Jurkat, Clone E6-1 (cell line): ENCODE measurements at regions not wholly inside any gene's neighbourhood (a gene's known extent, or its start where the extent isn't known, plus 50 kb on each side); places are given as distances from the start of the nearest gene placed in this dataset.

Experiments
- DNase-seq: peaks from one replicate; pipeline ENCODE4 v3.0.0-alpha.2; 2011; ENCODE audit warnings: low read depth, low spot score
- H3K4me3 ChIP-seq: 2 replicates; pipeline ENCODE4 v1.5.1; 2011; ENCODE audit warnings: mild to moderate bottlenecking, low read length, control low read depth, moderate library complexity

- DNase-seq = no peak
- H3K4me3 ChIP-seq = no peak overlapping the region
These were observed 211.0 kb upstream of the ZNF536 start for GRCh38 chr19:30161021-30161655.

GRCh38 chr19:30161770-30162169, 210.4 kb upstream of the ZNF536 start:
- H3K4me3 ChIP-seq = no peak overlapping the region
- no peak for DNase-seq

- no peak for DNase-seq
- H3K4me3 ChIP-seq = no peak overlapping the region
These were observed 209.5 kb upstream of the ZNF536 start for GRCh38 chr19:30162718-30163117.

- DNase-seq = no peak
- H3K4me3 ChIP-seq = no peak overlapping the region
These were observed 208.5 kb upstream of the ZNF536 start for GRCh38 chr19:30163663-30164062.

GRCh38 chr19:30165228-30165813, 206.9 kb upstream of the ZNF536 start:
- no peak for DNase-seq
- H3K4me3 ChIP-seq = no peak overlapping the region

GRCh38 chr19:30167206-30167868, 204.8 kb upstream of the ZNF536 start:
- no peak for DNase-seq
- no peak overlapping the region for H3K4me3 ChIP-seq

- no peak overlapping the region for H3K4me3 ChIP-seq
- no peak for DNase-seq
These were observed 204.1 kb upstream of the ZNF536 start for GRCh38 chr19:30167976-30168635.

GRCh38 chr19:30168760-30169159, 203.4 kb upstream of the ZNF536 start:
- H3K4me3 ChIP-seq = no peak overlapping the region
- DNase-seq = no peak

- no peak for DNase-seq
- H3K4me3 ChIP-seq = no peak overlapping the region
These were observed 202.8 kb upstream of the ZNF536 start for GRCh38 chr19:30169196-30169900.

GRCh38 chr19:30170081-30170480, 202.1 kb upstream of the ZNF536 start:
- no peak for DNase-seq

GRCh38 chr19:30170495-30171137, 201.6 kb upstream of the ZNF536 start:
- H3K4me3 ChIP-seq = no peak overlapping the region
- no peak for DNase-seq

More at GRCh38 chr19:30170081-30170480, 202.1 kb upstream of the ZNF536 start:
- H3K4me3 ChIP-seq = no peak overlapping the region

GRCh38 chr19:30171138-30171635, 201.0 kb upstream of the ZNF536 start:
- H3K4me3 ChIP-seq = no peak overlapping the region
- no peak for DNase-seq

- H3K4me3 ChIP-seq = no peak overlapping the region
- DNase-seq = no peak
These were observed 200.2 kb upstream of the ZNF536 start for GRCh38 chr19:30171795-30172612.

GRCh38 chr19:30172613-30173242, 199.5 kb upstream of the ZNF536 start:
- no peak for DNase-seq
- H3K4me3 ChIP-seq = no peak overlapping the region

- DNase-seq = no peak
- no peak overlapping the region for H3K4me3 ChIP-seq
These were observed 198.4 kb upstream of the ZNF536 start for GRCh38 chr19:30173593-30174356.

GRCh38 chr19:30174357-30174645, 197.9 kb upstream of the ZNF536 start:
- no peak for DNase-seq

GRCh38 chr19:30174791-30175190, 197.4 kb upstream of the ZNF536 start:
- no peak for DNase-seq

More at GRCh38 chr19:30174357-30174645, 197.9 kb upstream of the ZNF536 start:
- H3K4me3 ChIP-seq = no peak overlapping the region

More at GRCh38 chr19:30174791-30175190, 197.4 kb upstream of the ZNF536 start:
- H3K4me3 ChIP-seq = no peak overlapping the region
